Mesenchymal stem cell (in vitro differentiated cells and primary cell): ENCODE measurements at regions not wholly inside any gene's neighbourhood (a gene's known extent, or its start where the extent isn't known, plus 50 kb on each side); places are given as distances from the start of the nearest gene placed in this dataset.
A peak's percentile ranks its signal among the peaks of the same experiment; 100 is the strongest.

Source experiments
- DNase-seq: peaks from one replicate; pipeline ENCODE4 v3.0.0-alpha.2; 2013
- H2AFZ ChIP-seq: one replicate; pipeline ENCODE4 v1.6.1; 2013; ENCODE audit warnings: low read depth, mild to moderate bottlenecking, control low read depth, inconsistent platforms, low read length, moderate library complexity
- H2AK5ac ChIP-seq: 2 replicates; pipeline ENCODE4 v1.6.1; 2013; ENCODE audit warnings: low read length, moderate library complexity, mild to moderate bottlenecking, inconsistent platforms; ENCODE audit not compliant: severe bottlenecking
- H2BK120ac ChIP-seq: one replicate; pipeline ENCODE4 v1.6.1; 2013; ENCODE audit warnings: low read depth, mild to moderate bottlenecking, inconsistent platforms, low read length, moderate library complexity
- H2BK12ac ChIP-seq, 2 experiments: one replicate each; pipeline ENCODE4 v1.6.1; 2013; ENCODE audit warnings: inconsistent platforms in 2 of 2, low read length in 2 of 2, mild to moderate bottlenecking in 2 of 2, moderate library complexity in 2 of 2, control low read depth in 1 of 2
- H2BK15ac ChIP-seq: one replicate; pipeline ENCODE4 v1.6.1; 2013; ENCODE audit warnings: mild to moderate bottlenecking, low read depth, inconsistent platforms; ENCODE audit not compliant: poor library complexity, severe bottlenecking
- H2BK5ac ChIP-seq: 2 replicates; pipeline ENCODE4 v1.6.1; 2013; ENCODE audit warnings: low read depth, mild to moderate bottlenecking, low read length, control low read depth, inconsistent platforms; ENCODE audit not compliant: poor library complexity, severe bottlenecking
- H3K14ac ChIP-seq, 2 experiments: one replicate each; pipeline ENCODE4 v1.6.1; 2013; ENCODE audit warnings: inconsistent platforms in 2 of 2, low read length in 2 of 2, control low read depth in 1 of 2, mild to moderate bottlenecking in 1 of 2, moderate library complexity in 1 of 2
- H3K18ac ChIP-seq, 2 experiments: one replicate each; pipeline ENCODE4 v1.6.1; 2013; ENCODE audit warnings: inconsistent platforms in 2 of 2, low read length in 2 of 2, control low read depth in 1 of 2, low read depth in 1 of 2, mild to moderate bottlenecking in 1 of 2
- H3K23ac ChIP-seq, 2 experiments: one replicate each; pipeline ENCODE4 v1.6.1; 2013; ENCODE audit warnings: inconsistent platforms in 2 of 2, low read length in 2 of 2, mild to moderate bottlenecking in 2 of 2, moderate library complexity in 2 of 2, control low read depth in 1 of 2
- H3K27ac ChIP-seq: 2 replicates; pipeline ENCODE4 v1.5.1; 2013; ENCODE audit warnings: mild to moderate bottlenecking, moderate library complexity, low read length, control low read depth, inconsistent platforms; ENCODE audit not compliant: poor library complexity, severe bottlenecking
- H3K27me3 ChIP-seq, 2 experiments: 2 replicates each; pipeline versions ENCODE4 v1.6.1 to v1.7.0; 2013; ENCODE audit warnings: low read length in 2 of 2, mild to moderate bottlenecking in 2 of 2, moderate library complexity in 2 of 2, control low read depth in 1 of 2, inconsistent platforms in 1 of 2; ENCODE audit not compliant: control insufficient read depth in 1 of 2, insufficient read depth in 1 of 2
- H3K36me3 ChIP-seq, 2 experiments: 2 replicates each; pipeline versions ENCODE4 v1.6.1 to v1.7.0; 2013; ENCODE audit warnings: low read length in 2 of 2, control low read depth in 1 of 2, inconsistent platforms in 1 of 2, low read depth in 1 of 2, mild to moderate bottlenecking in 1 of 2; ENCODE audit not compliant: insufficient read depth in 2 of 2, control insufficient read depth in 1 of 2
- H3K4ac ChIP-seq, 2 experiments: one replicate each; pipeline ENCODE4 v1.6.1; 2013; ENCODE audit warnings: inconsistent platforms in 2 of 2, low read length in 2 of 2, mild to moderate bottlenecking in 2 of 2, moderate library complexity in 2 of 2, control low read depth in 1 of 2, low read depth in 1 of 2
- H3K4me1 ChIP-seq: 2 replicates; pipeline ENCODE4 v1.6.1; 2013; ENCODE audit warnings: low read depth, low read length, control low read depth; ENCODE audit not compliant: control insufficient read depth, insufficient read depth
- H3K4me2 ChIP-seq: 2 replicates; pipeline ENCODE4 v1.6.1; 2013; ENCODE audit warnings: low read length, mild to moderate bottlenecking, inconsistent platforms; ENCODE audit not compliant: poor library complexity, severe bottlenecking
- H3K4me3 ChIP-seq, 2 experiments: 2 replicates each; pipeline versions ENCODE4 v1.5.1 to v1.7.0; 2013; ENCODE audit warnings: low read length in 2 of 2, mild to moderate bottlenecking in 2 of 2, control low read depth in 1 of 2, low read depth in 1 of 2; ENCODE audit not compliant: insufficient read depth in 1 of 2
- H3K79me1 ChIP-seq: replicated peaks from 2 replicates; pipeline ENCODE4 v1.6.1; 2013; ENCODE audit warnings: mild to moderate bottlenecking, control low read depth, low read length, inconsistent platforms; ENCODE audit not compliant: poor library complexity, severe bottlenecking
- H3K9ac ChIP-seq: 2 replicates; pipeline ENCODE4 v1.7.0; 2013; ENCODE audit warnings: mild to moderate bottlenecking, low read length, moderate library complexity
- H3K9me3 ChIP-seq: 2 replicates; pipeline ENCODE4 v1.7.0; 2013; ENCODE audit warnings: mild to moderate bottlenecking, low read length; ENCODE audit not compliant: control insufficient read depth
- H4K8ac ChIP-seq: one replicate; pipeline ENCODE4 v1.6.1; 2013; ENCODE audit warnings: inconsistent platforms, mild to moderate bottlenecking, low read length, moderate library complexity
- H4K91ac ChIP-seq: one replicate; pipeline ENCODE4 v1.6.1; 2013; ENCODE audit warnings: mild to moderate bottlenecking, low read length, inconsistent platforms
- WGBS: methylation state at CpG from one replicate; pipeline ENCODE4 v1.1.7; 2013; ENCODE audit warnings: mixed read lengths; 5-methylcytosine and 5-hydroxymethylcytosine counted together

DNA sequence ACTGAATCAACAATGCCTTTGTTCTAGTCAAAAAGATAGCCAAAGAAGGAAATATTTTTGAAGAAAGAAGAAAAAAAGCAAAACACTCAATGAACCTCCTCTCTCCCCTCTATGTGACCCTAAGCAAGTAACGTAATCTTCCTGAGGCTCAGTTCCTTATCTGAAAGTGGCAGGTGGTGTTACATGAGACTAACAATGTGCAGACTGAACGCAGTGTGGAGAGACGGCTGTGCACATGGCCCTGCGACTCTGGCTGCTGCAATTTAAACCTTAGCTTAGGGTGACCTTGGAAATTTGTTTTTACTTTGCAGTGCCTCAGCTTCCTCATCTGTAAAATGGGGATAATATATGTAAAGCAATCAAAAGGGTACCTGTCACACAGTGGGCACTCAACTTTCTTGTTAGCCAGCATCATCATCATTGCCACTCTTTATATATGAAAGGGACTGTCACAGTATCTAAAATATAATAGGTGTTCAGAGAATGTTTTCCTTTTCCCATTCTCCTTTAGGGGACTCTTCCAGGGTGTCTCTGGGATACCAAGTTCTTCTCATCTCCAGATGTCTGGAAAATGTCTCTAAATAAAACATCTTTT lies 100.1 kb upstream of the JUN start:
- Histone ChIP-seq H2BK120ac (no peak overlapping the region), H2AK5ac (peak overlapping the region; percentile 46), H2BK5ac (no peak overlapping the region), H3K23ac (no peak overlapping the region), H4K91ac (no peak overlapping the region), H3K27ac (no peak overlapping the region), H3K27me3 (no peaks in the 10 kb centered on the region), H2AFZ (no peak overlapping the region), H3K9me3 (no peaks in the 10 kb centered on the region), H3K4ac (no peak overlapping the region), H3K9ac (peak overlapping the region; percentile 69), H3K36me3 (no peaks in the 10 kb centered on the region), H3K14ac (no peak overlapping the region), H3K4me3 (no peak overlapping the region), H4K8ac (no peak overlapping the region), H3K79me1 (no peaks in the 10 kb centered on the region), H2BK15ac (no peak overlapping the region), H2BK12ac (peak overlapping the region in 1 of 2 experiments; percentile 80), H3K18ac (peak overlapping the region in 1 of 2 experiments; percentile 67), H3K4me1 (peaks cover 11% of the 10 kb centered on the region), H3K4me2 (no peak overlapping the region)
- DNase-seq, result no peak
- 96% methylated on average over 4 of the region's 4 CpGs for WGBS

GRCh38 chr1:58884706-58885661 lies 101.1 kb upstream of the JUN start:
- Histone ChIP-seq H3K14ac (no peak overlapping the region), H2AFZ (no peak overlapping the region), H3K23ac (no peak overlapping the region), H3K18ac (peak overlapping the region in 1 of 2 experiments; percentile 25), H2BK120ac (no peak overlapping the region), H3K4ac (peak overlapping the region in 1 of 2 experiments; percentile 52), H4K8ac (no peak overlapping the region), H3K36me3 (no peaks in the 10 kb centered on the region), H3K4me1 (peaks cover 11% of the 10 kb centered on the region), H3K9ac (peak overlapping the region; percentile 69), H2BK12ac (peak overlapping the region; percentile 22 to 72), H3K4me3 (no peak overlapping the region), H2BK15ac (no peak overlapping the region), H2BK5ac (no peak overlapping the region), H3K27me3 (no peaks in the 10 kb centered on the region), H3K4me2 (no peak overlapping the region), H3K9me3 (no peaks in the 10 kb centered on the region), H4K91ac (no peak overlapping the region), H3K79me1 (no peaks in the 10 kb centered on the region), H3K27ac (no peak overlapping the region), H2AK5ac (no peak overlapping the region)
- DNase-seq, result no peak
- WGBS, result 82% methylated on average over 8 of the region's 8 CpGs

DNA sequence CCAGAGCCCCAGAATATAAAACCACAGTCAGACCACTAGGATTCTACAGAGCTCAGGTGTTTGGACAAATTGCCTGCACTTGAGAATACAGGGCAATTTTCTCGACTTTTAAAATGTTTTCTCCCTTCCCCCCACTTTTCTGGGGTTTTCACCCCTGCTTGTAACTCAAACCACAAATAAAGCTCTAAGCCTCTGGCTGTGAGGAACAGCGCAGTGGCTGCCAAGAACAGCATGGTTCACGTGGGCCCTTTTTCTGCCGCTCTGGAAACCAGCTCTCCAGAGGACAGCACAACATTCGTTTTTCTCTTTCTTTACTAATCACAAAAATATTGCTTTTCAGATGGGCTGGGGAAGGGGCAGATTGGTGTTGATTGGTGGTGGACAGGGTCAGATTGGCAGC lies 102.2 kb upstream of the JUN start:
- H2BK12ac ChIP-seq, result no peak overlapping the region
- H3K4me2 ChIP-seq, result no peak overlapping the region
- 83% methylated on average over 2 of the region's 5 CpGs for WGBS
- H4K8ac ChIP-seq, result no peak overlapping the region
- no peaks in the 10 kb centered on the region for H3K27me3 ChIP-seq
- no peak overlapping the region for H2BK5ac ChIP-seq
- H3K18ac ChIP-seq, result peak overlapping the region in 1 of 2 experiments; percentile 8
- H3K4ac ChIP-seq, result no peak overlapping the region
- peaks cover 11% of the 10 kb centered on the region for H3K4me1 ChIP-seq
- no peak overlapping the region for H3K23ac ChIP-seq
- no peak overlapping the region for H2AFZ ChIP-seq
- peak overlapping the region; percentile 69 for H3K9ac ChIP-seq
- H4K91ac ChIP-seq, result no peak overlapping the region
- no peaks in the 10 kb centered on the region for H3K79me1 ChIP-seq
- H3K14ac ChIP-seq, result no peak overlapping the region
- peak overlapping the region; percentile 42 for H2BK120ac ChIP-seq
- DNase-seq, result no peak
- H2BK15ac ChIP-seq, result no peak overlapping the region
- no peak overlapping the region for H2AK5ac ChIP-seq
- H3K4me3 ChIP-seq, result peak overlapping the region in 1 of 2 experiments; percentile 21
- H3K9me3 ChIP-seq, result no peaks in the 10 kb centered on the region
- no peak overlapping the region for H3K27ac ChIP-seq
- H3K36me3 ChIP-seq, result no peaks in the 10 kb centered on the region

GRCh38 chr1:58886611-58887010 lies 102.8 kb upstream of the JUN start:
- H3K4me3 ChIP-seq, result peak overlapping the region in 1 of 2 experiments; percentile 21
- no peak overlapping the region for H3K4me2 ChIP-seq
- H3K18ac ChIP-seq, result no peak overlapping the region
- H3K79me1 ChIP-seq, result no peaks in the 10 kb centered on the region
- no peak overlapping the region for H2AFZ ChIP-seq
- H2BK15ac ChIP-seq, result no peak overlapping the region
- H2BK12ac ChIP-seq, result peak overlapping the region; percentile 18 to 73
- H3K9me3 ChIP-seq, result no peaks in the 10 kb centered on the region
- no peak overlapping the region for H3K23ac ChIP-seq
- no peak overlapping the region for H2BK120ac ChIP-seq
- no peak overlapping the region for H3K27ac ChIP-seq
- peak overlapping the region; percentile 69 for H3K9ac ChIP-seq
- no peak overlapping the region for H4K91ac ChIP-seq
- no peak overlapping the region for H3K4ac ChIP-seq
- no peaks in the 10 kb centered on the region for H3K36me3 ChIP-seq
- no peaks in the 10 kb centered on the region for H3K27me3 ChIP-seq
- DNase-seq, result no peak
- H4K8ac ChIP-seq, result peak overlapping the region; percentile 5
- no peak overlapping the region for H3K14ac ChIP-seq
- 88% methylated on average over 4 of the region's 4 CpGs for WGBS
- H3K4me1 ChIP-seq, result peaks cover 6% of the 10 kb centered on the region
- H2BK5ac ChIP-seq, result no peak overlapping the region
- no peak overlapping the region for H2AK5ac ChIP-seq
